Transverse colon (tissue), 4 donors: ENCODE measurements at regions not wholly inside any gene's neighbourhood (a gene's known extent, or its start where the extent isn't known, plus 50 kb on each side); places are given as distances from the start of the nearest gene placed in this dataset.

ENCODE experiments used
- DNase-seq: peaks from one replicate; pipeline ENCODE4 v3.0.0-alpha.2; 2019
- H3K27ac ChIP-seq, 4 donors: fragments of 200-600 bp; sonication (generic); 2 replicates each; pipeline ENCODE4 v1.5.1; 2016 to 2018; ENCODE audit warnings: inconsistent platforms in 4 of 4
- H3K27me3 ChIP-seq: fragments of 200-600 bp; sonication (generic); 2 replicates; pipeline ENCODE4 v1.5.1; 2017; ENCODE audit warnings: inconsistent platforms
- H3K36me3 ChIP-seq, 4 donors: fragments of 200-600 bp; sonication (generic); 2 replicates each; pipeline ENCODE4 v1.5.1; 2017 to 2019; ENCODE audit warnings: inconsistent platforms in 4 of 4
- H3K4me1 ChIP-seq, 4 donors: fragments of 200-600 bp; sonication (generic); 2 replicates each; pipeline ENCODE4 v1.5.1; 2017 to 2020; ENCODE audit warnings: inconsistent platforms in 4 of 4
- H3K4me3 ChIP-seq, 4 donors: fragments of 200-600 bp; sonication (generic); 1 replicate in 1 of 4; 2 replicates in 3 of 4; pipeline versions ENCODE4 v1.5.1 to v1.6.1; 2017 to 2019; ENCODE audit warnings: inconsistent platforms in 4 of 4
- H3K9me3 ChIP-seq, 2 donors: fragments of 200-600 bp; sonication (generic); 2 replicates each; pipeline ENCODE4 v1.5.1; 2017 to 2019; ENCODE audit warnings: inconsistent platforms in 2 of 2
- CTCF ChIP-seq, 5 experiments: fragments of 200-600 bp in 3 of 5; fragments of 450-650 bp in 2 of 5; sonication (generic) in 3 of 5; IDR thresholded peaks; 1 replicate in 2 of 5; 2 replicates in 3 of 5; pipeline ENCODE4 v1.5.1; 2016 to 2017; ENCODE audit warnings: antibody characterized with exemption in 5 of 5, inconsistent platforms in 3 of 5, mild to moderate bottlenecking in 2 of 5, moderate library complexity in 1 of 5
- EP300 ChIP-seq: sonication (generic); formaldehyde crosslinking; IDR thresholded peaks from one replicate; pipeline ENCODE4 v1.6.1; 2017; ENCODE audit warnings: antibody characterized with exemption, low read depth
- POLR2A ChIP-seq: fragments of 450-650 bp; IDR thresholded peaks from one replicate; pipeline ENCODE4 v1.6.1; 2016; ENCODE audit warnings: antibody characterized with exemption, mild to moderate bottlenecking, moderate library complexity
- POLR2AphosphoS5 ChIP-seq, 3 donors: sonication (generic); formaldehyde crosslinking; IDR thresholded peaks; one replicate each; pipeline ENCODE4 v1.6.1; 2016; ENCODE audit warnings: antibody characterized with exemption in 3 of 3
- WGBS, 2 donors: methylation state at CpG; one replicate each; pipeline ENCODE4 v1.1.5; 2018; ENCODE audit warnings: low coverage in 1 of 2; 5-methylcytosine and 5-hydroxymethylcytosine counted together
- in situ Hi-C, 4 donors: fragments of 200-750 bp; cut with MboI; loops; one replicate each; pipeline versions ENCODE4 v1.15.0 to v1.15.1; 2017; ENCODE audit warnings: low sequenced_read_pairs in 3 of 4, low pct_ligation_motif_present in 1 of 4, low pct_unique_long_range_greater_than_20kb in 1 of 4
- intact Hi-C: fragments of 100-400 bp; cut with DNase I; formaldehyde crosslinking; loops from one replicate; pipeline ENCODE4 v1.15.1; 2023; ENCODE audit warnings: low total_unique reads

GRCh38 chr13:106755542-106755941, 187.6 kb upstream of the ARGLU1 start:
- Histone ChIP-seq H3K4me1 (no peaks in the 10 kb centered on the region), H3K4me3 (no peak overlapping the region), H3K27me3 (no peaks in the 10 kb centered on the region), H3K27ac (no peak overlapping the region), H3K36me3 (no peaks in the 10 kb centered on the region), H3K9me3 (no peaks in the 10 kb centered on the region)
- 90 to 100% methylated on average over 4 to 9 of the region's 9 CpGs for WGBS, 2 donors
- TF ChIP-seq POLR2AphosphoS5 (IDR thresholded peaks at IDR 0.05) (no peak), POLR2A (no peak), CTCF (IDR thresholded peaks at IDR 0.05) (no peak), EP300 (no peak)
- intact Hi-C loops: no loop called here
- in situ Hi-C loops: no loop called here
- DNase-seq: no peak

GRCh38 chr13:106753251-106753650, 185.3 kb upstream of the ARGLU1 start:
- no peak overlapping the region for H3K4me3 ChIP-seq
- H3K9me3 ChIP-seq: no peaks in the 10 kb centered on the region
- intact Hi-C loops (loop anchor here (5.0 kb wide), 1 partner anchor 1251 kb away; no protein-coding TSS in a partner anchor), in situ Hi-C loops (no loop called here)
- 14 to 23% methylated on average over 6 of the region's 6 CpGs for WGBS, 2 donors
- no peak for DNase-seq
- no peaks in the 10 kb centered on the region for H3K36me3 ChIP-seq
- peak overlapping the region in 1 of 4 donors; percentile 8 for H3K27ac ChIP-seq
- H3K4me1 ChIP-seq: no peaks in the 10 kb centered on the region
- no peak for TF ChIP-seq POLR2A
- no peak for TF ChIP-seq CTCF (IDR thresholded peaks at IDR 0.05)
- no peak for TF ChIP-seq POLR2AphosphoS5 (IDR thresholded peaks at IDR 0.05)
- no peak for TF ChIP-seq EP300
- no peaks in the 10 kb centered on the region for H3K27me3 ChIP-seq

GRCh38 chr13:106752584-106753170, 184.7 kb upstream of the ARGLU1 start:
- H3K36me3 ChIP-seq: no peaks in the 10 kb centered on the region
- H3K4me1 ChIP-seq: no peaks in the 10 kb centered on the region
- no peaks in the 10 kb centered on the region for H3K27me3 ChIP-seq
- TF ChIP-seq POLR2A: no peak
- TF ChIP-seq CTCF (IDR thresholded peaks at IDR 0.05): no peak
- TF ChIP-seq EP300: no peak
- no peak for TF ChIP-seq POLR2AphosphoS5 (IDR thresholded peaks at IDR 0.05)
- no peak for DNase-seq
- H3K4me3 ChIP-seq: no peak overlapping the region
- WGBS, 2 donors: 62 to 67% methylated on average over 6 of the region's 6 CpGs
- intact Hi-C loops (loop anchor here (5.0 kb wide), 1 partner anchor 1250 kb away; no protein-coding TSS in a partner anchor), in situ Hi-C loops (no loop called here)
- no peaks in the 10 kb centered on the region for H3K9me3 ChIP-seq
- H3K27ac ChIP-seq: no peak overlapping the region

GRCh38 chr13:106748785-106749184, 180.8 kb upstream of the ARGLU1 start:
- no peaks in the 10 kb centered on the region for H3K4me1 ChIP-seq
- no peak overlapping the region for H3K4me3 ChIP-seq
- DNase-seq: no peak
- in situ Hi-C loops (no loop called here), intact Hi-C loops (no loop called here)
- H3K27ac ChIP-seq: no peak overlapping the region
- TF ChIP-seq POLR2AphosphoS5 (IDR thresholded peaks at IDR 0.05) (no peak), EP300 (no peak), CTCF (IDR thresholded peaks at IDR 0.05) (no peak), POLR2A (no peak)
- H3K36me3 ChIP-seq: no peaks in the 10 kb centered on the region
- 50 to 71% methylated on average over 1 to 2 of the region's 2 CpGs for WGBS, 2 donors
- no peaks in the 10 kb centered on the region for H3K9me3 ChIP-seq
- no peaks in the 10 kb centered on the region for H3K27me3 ChIP-seq
